A673 (cell line): ENCODE measurements at regions not wholly inside any gene's neighbourhood (a gene's known extent, or its start where the extent isn't known, plus 50 kb on each side); places are given as distances from the start of the nearest gene placed in this dataset.

Source experiments
- BruUV-seq: library from RNA; stranded (reverse); fragments of 400-500 nt; replicated peaks from 2 replicates; lab custom pipeline; 2021; lab: Mats Ljungman, UMichigan
- CTCF ChIA-PET: fragments of 300-600 bp; sonication (Branson Sonifier 250); formaldehyde crosslinking; loops from one replicate; lab custom pipeline; 2022; ENCODE audit warnings: antibody characterized with exemption; lab: Charles Lee
- POLR2A ChIA-PET: fragments of 300-600 bp; sonication (Branson Sonifier 250); formaldehyde crosslinking; loops from one replicate; lab custom pipeline; 2022; ENCODE audit warnings: antibody characterized with exemption; ENCODE audit not compliant: low non-redundant PET; lab: Charles Lee
- DNase-seq: peaks from one replicate; pipeline ENCODE4 v3.0.0-alpha.2; 2015; ENCODE audit warnings: low spot score
- H3K27ac ChIP-seq: fragments of 200-600 bp; sonication (generic); 2 replicates; pipeline ENCODE4 v1.5.1; 2016; ENCODE audit warnings: mixed run types, low read depth, mild to moderate bottlenecking, mixed read lengths, antibody characterized with exemption, low read length; ENCODE audit not compliant: poor library complexity, severe bottlenecking
- H3K27me3 ChIP-seq: fragments of 200-600 bp; sonication (generic); replicated peaks from 2 replicates; pipeline ENCODE4 v1.6.1; 2017; ENCODE audit warnings: mixed run types, low read depth, mild to moderate bottlenecking, mixed read lengths, antibody characterized with exemption, low read length; ENCODE audit not compliant: insufficient read depth, poor library complexity
- H3K36me3 ChIP-seq: fragments of 200-600 bp; sonication (generic); 2 replicates; pipeline ENCODE4 v1.6.1; 2016; ENCODE audit warnings: mixed run types, mild to moderate bottlenecking, mixed read lengths, antibody characterized with exemption, low read length; ENCODE audit not compliant: insufficient read depth, poor library complexity, severe bottlenecking
- H3K4me1 ChIP-seq: fragments of 200-600 bp; sonication (generic); 2 replicates; pipeline ENCODE4 v1.6.1; 2017; ENCODE audit warnings: mixed run types, mild to moderate bottlenecking, mixed read lengths, antibody characterized with exemption, low read length; ENCODE audit not compliant: insufficient read depth, poor library complexity, severe bottlenecking
- H3K4me3 ChIP-seq: fragments of 200-600 bp; sonication (generic); 2 replicates; pipeline ENCODE4 v1.5.1; 2016; ENCODE audit warnings: low read depth, mixed run types, mild to moderate bottlenecking, mixed read lengths, low read length; ENCODE audit not compliant: poor library complexity, severe bottlenecking
- H3K9me3 ChIP-seq: fragments of 200-600 bp; sonication (generic); 2 replicates; pipeline ENCODE4 v1.6.1; 2016; ENCODE audit warnings: mixed run types, low read depth, mild to moderate bottlenecking, mixed read lengths, antibody characterized with exemption, low read length; ENCODE audit not compliant: poor library complexity, severe bottlenecking
- EZH2 ChIP-seq: fragments of 200-600 bp; sonication (generic); IDR thresholded peaks from 2 replicates; pipeline ENCODE4 v1.6.1; 2017; ENCODE audit warnings: borderline replicate concordance, low read depth, mild to moderate bottlenecking, mixed read lengths, antibody characterized with exemption, low read length; ENCODE audit not compliant: poor library complexity, severe bottlenecking
- intact Hi-C: fragments of 100-400 bp; cut with micrococcal nuclease; formaldehyde crosslinking; loops from one replicate; pipeline ENCODE4 v1.10.0; 2022; ENCODE audit not compliant: unreplicated experiment
- TF ChIP-seq, protein P1 (sequence below): fragments of 300-800, 200-600 bp; sonication (generic); conservative IDR thresholded peaks from 2 replicates; pipeline ENCODE4 v1.5.1; 2017; ENCODE audit warnings: low read depth, mild to moderate bottlenecking, antibody characterized with exemption, low read length, moderate library complexity, mixed read lengths

DNA sequence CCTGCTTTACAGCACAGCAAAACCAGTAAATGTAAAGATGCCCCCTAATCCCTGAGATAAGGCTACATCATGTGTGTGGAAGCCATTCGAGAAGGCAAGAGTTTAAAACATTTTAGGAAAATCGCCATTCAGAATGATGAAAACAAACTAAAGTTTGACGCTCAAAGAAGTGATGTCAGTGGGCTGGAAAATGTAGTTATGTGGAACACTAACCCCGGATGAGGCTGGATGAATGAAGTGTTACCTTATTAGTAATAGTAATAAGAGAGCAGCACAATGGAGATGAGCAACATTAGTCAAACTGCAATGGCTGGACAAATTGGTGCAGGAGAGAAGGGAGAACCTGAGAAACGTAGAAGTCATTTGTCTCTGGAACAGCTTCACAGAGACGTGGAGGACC is 130.7 kb upstream of the ARID1B start:
- ChIA-PET CTCF (no interaction called here), POLR2A (no interaction called here)
- intact Hi-C loops: no loop called here
- Histone ChIP-seq H3K27me3 (no peaks in the 10 kb centered on the region), H3K4me3 (no peak overlapping the region), H3K4me1 (no peaks in the 10 kb centered on the region), H3K9me3 (no peaks in the 10 kb centered on the region), H3K36me3 (no peaks in the 10 kb centered on the region), H3K27ac (no peak overlapping the region)
- no TSS peak for BruUV-seq
- TF ChIP-seq, protein P1, sequence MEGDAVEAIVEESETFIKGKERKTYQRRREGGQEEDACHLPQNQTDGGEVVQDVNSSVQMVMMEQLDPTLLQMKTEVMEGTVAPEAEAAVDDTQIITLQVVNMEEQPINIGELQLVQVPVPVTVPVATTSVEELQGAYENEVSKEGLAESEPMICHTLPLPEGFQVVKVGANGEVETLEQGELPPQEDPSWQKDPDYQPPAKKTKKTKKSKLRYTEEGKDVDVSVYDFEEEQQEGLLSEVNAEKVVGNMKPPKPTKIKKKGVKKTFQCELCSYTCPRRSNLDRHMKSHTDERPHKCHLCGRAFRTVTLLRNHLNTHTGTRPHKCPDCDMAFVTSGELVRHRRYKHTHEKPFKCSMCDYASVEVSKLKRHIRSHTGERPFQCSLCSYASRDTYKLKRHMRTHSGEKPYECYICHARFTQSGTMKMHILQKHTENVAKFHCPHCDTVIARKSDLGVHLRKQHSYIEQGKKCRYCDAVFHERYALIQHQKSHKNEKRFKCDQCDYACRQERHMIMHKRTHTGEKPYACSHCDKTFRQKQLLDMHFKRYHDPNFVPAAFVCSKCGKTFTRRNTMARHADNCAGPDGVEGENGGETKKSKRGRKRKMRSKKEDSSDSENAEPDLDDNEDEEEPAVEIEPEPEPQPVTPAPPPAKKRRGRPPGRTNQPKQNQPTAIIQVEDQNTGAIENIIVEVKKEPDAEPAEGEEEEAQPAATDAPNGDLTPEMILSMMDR: no peak
- no peak for TF ChIP-seq EZH2
- no peak for DNase-seq

DNA sequence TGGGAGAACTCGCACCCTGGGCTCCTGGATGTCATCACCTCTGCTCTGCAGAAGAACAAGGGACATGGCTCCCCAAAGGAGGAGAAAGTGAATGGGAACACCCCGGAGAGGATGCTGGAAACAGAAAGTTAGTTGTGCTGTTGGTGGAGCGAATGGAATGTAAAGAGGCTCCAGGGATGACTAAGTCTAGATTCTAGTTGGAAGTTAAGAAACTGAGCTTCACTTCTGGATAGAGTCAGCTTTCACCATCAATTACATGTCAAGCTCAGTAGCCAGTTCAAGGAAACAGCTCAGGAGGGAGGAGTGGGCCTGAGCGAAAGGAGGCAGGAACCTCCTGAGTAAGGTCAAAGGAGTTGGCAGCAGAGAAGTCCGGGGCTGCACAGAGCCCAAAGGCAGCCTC is 132.1 kb upstream of the ARID1B start:
- TF ChIP-seq, protein P1: no peak
- no peak for TF ChIP-seq EZH2
- intact Hi-C loops: no loop called here
- no peaks in the 10 kb centered on the region for H3K9me3 ChIP-seq
- H3K27me3 ChIP-seq: no peaks in the 10 kb centered on the region
- ChIA-PET POLR2A (no interaction called here), CTCF (no interaction called here)
- BruUV-seq: no TSS peak
- no peak overlapping the region for H3K4me3 ChIP-seq
- no peaks in the 10 kb centered on the region for H3K4me1 ChIP-seq
- H3K27ac ChIP-seq: no peak overlapping the region
- no peak for DNase-seq
- no peaks in the 10 kb centered on the region for H3K36me3 ChIP-seq

DNA sequence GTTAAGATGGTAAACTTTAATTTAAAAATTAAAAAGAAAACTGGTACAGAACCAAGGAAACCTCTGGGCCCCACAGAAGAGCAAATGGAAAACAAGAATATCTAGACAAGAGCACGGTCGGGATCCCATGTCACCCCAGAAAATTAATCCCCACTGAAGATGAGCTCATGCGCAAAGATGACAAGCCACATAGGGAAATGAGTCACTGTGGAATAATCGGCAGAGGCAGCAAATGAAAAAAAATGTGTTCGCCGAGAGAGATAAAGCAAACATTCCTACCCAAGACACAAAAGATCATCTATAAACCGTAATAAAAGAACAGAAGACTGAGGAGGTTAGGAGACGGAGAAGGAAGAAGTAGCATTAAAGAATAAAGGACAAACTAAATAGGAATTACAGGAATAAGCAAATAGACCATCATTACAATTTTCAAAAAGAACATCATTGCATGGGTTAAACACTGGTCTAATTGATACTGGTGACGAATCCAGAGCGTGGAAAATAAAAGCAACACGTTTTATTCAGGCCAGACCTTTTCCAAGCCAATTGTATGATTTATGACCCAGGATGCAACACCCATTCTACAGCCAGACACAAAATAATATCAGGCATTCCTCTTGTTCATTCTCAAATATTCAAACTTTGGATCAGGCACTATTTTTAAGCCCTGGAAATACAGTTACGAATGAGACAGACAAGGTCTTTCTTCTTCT is 138.0 kb upstream of the ARID1B start:
- POLR2A ChIA-PET: no interaction called here

More for the DNA sequence above, 138.0 kb upstream of the ARID1B start:
- no peaks in the 10 kb centered on the region for H3K36me3 ChIP-seq
- no peaks in the 10 kb centered on the region for H3K9me3 ChIP-seq
- H3K4me3 ChIP-seq: no peak overlapping the region
- H3K4me1 ChIP-seq: no peaks in the 10 kb centered on the region
- intact Hi-C loops: no loop called here
- H3K27me3 ChIP-seq: no peaks in the 10 kb centered on the region
- H3K27ac ChIP-seq: no peak overlapping the region
- BruUV-seq: no TSS peak
- TF ChIP-seq, protein P1: no peak
- no peak for TF ChIP-seq EZH2
- DNase-seq: peak; percentile 53
- CTCF ChIA-PET: no interaction called here
